WERI-Rb-1 (cell line): ENCODE measurements at regions not wholly inside any gene's neighbourhood (a gene's known extent, or its start where the extent isn't known, plus 50 kb on each side); places are given as distances from the start of the nearest gene placed in this dataset.

ENCODE experiments used
- DNase-seq: peaks from one replicate; pipeline ENCODE4 v3.0.0-alpha.2; 2020
- H3K27ac ChIP-seq: fragments of 250-450 bp; sonication (Bioruptor Pico); 2 replicates; pipeline ENCODE4 v1.5.1; 2020; ENCODE audit warnings: mild to moderate bottlenecking, moderate library complexity
- H3K27me3 ChIP-seq: fragments of 250-450 bp; sonication (Bioruptor Pico); 2 replicates; pipeline ENCODE4 v1.5.1; 2021; ENCODE audit warnings: mild to moderate bottlenecking, low read depth, moderate library complexity; ENCODE audit not compliant: insufficient read depth, severe bottlenecking
- H3K36me3 ChIP-seq: fragments of 250-450 bp; sonication (Bioruptor Pico); 2 replicates; pipeline ENCODE4 v1.5.1; 2020; ENCODE audit warnings: mild to moderate bottlenecking, moderate library complexity
- H3K4me3 ChIP-seq: 2 replicates; pipeline ENCODE4 v1.5.1; 2011; ENCODE audit warnings: low read depth, mild to moderate bottlenecking, control low read depth, low read length
- H3K9me3 ChIP-seq: fragments of 250-450 bp; sonication (Bioruptor Pico); 2 replicates; pipeline ENCODE4 v1.5.1; 2021; ENCODE audit warnings: mild to moderate bottlenecking, moderate library complexity; ENCODE audit not compliant: severe bottlenecking
- CTCF ChIP-seq: IDR thresholded peaks from 2 replicates; pipeline ENCODE4 v1.5.1; 2011; ENCODE audit warnings: low read depth, mild to moderate bottlenecking, control low read depth, inconsistent platforms, low read length

GRCh38 chr4:83831588-83831987 lies 295.7 kb downstream of the GPAT3 start:
- H3K4me3 ChIP-seq: no peak overlapping the region
- no peak overlapping the region for H3K27ac ChIP-seq
- TF ChIP-seq CTCF: no peak
- no peaks in the 10 kb centered on the region for H3K9me3 ChIP-seq
- DNase-seq: no peak
- no peaks in the 10 kb centered on the region for H3K36me3 ChIP-seq
- H3K27me3 ChIP-seq: no peaks in the 10 kb centered on the region

- Histone ChIP-seq H3K27me3 (no peaks in the 10 kb centered on the region), H3K36me3 (no peaks in the 10 kb centered on the region), H3K9me3 (no peaks in the 10 kb centered on the region), H3K4me3 (no peak overlapping the region), H3K27ac (no peak overlapping the region)
- TF ChIP-seq CTCF: no peak
- no peak for DNase-seq
These were observed 294.4 kb downstream of the GPAT3 start for GRCh38 chr4:83830138-83830888.

GRCh38 chr4:83828601-83829000 lies 292.7 kb downstream of the GPAT3 start:
- H3K4me3 ChIP-seq: no peak overlapping the region
- H3K27ac ChIP-seq: no peak overlapping the region
- H3K27me3 ChIP-seq: no peaks in the 10 kb centered on the region
- no peak for DNase-seq
- TF ChIP-seq CTCF: no peak
- no peaks in the 10 kb centered on the region for H3K9me3 ChIP-seq
- H3K36me3 ChIP-seq: no peaks in the 10 kb centered on the region

GRCh38 chr4:83821493-83821892 lies 285.6 kb downstream of the GPAT3 start:
- Histone ChIP-seq H3K36me3 (no peaks in the 10 kb centered on the region), H3K27me3 (no peaks in the 10 kb centered on the region), H3K9me3 (no peaks in the 10 kb centered on the region), H3K27ac (no peak overlapping the region), H3K4me3 (no peak overlapping the region)
- DNase-seq: no peak
- no peak for TF ChIP-seq CTCF

GRCh38 chr4:83819582-83819981 lies 283.7 kb downstream of the GPAT3 start:
- Histone ChIP-seq H3K27ac (no peak overlapping the region), H3K9me3 (no peaks in the 10 kb centered on the region), H3K27me3 (no peaks in the 10 kb centered on the region), H3K36me3 (no peaks in the 10 kb centered on the region), H3K4me3 (no peak overlapping the region)
- TF ChIP-seq CTCF: no peak
- DNase-seq: no peak

- no peaks in the 10 kb centered on the region for H3K9me3 ChIP-seq
- TF ChIP-seq CTCF: no peak
These were observed 274.5 kb downstream of the GPAT3 start for GRCh38 chr4:83810428-83810827.

More at GRCh38 chr4:83810428-83810827, 274.5 kb downstream of the GPAT3 start:
- DNase-seq: no peak
- H3K27ac ChIP-seq: no peak overlapping the region
- no peak overlapping the region for H3K4me3 ChIP-seq
- no peaks in the 10 kb centered on the region for H3K36me3 ChIP-seq
- H3K27me3 ChIP-seq: no peaks in the 10 kb centered on the region
